ENCODE measurements at regions not wholly inside any gene's neighbourhood (a gene's known extent, or its start where the extent isn't known, plus 50 kb on each side); places are given as distances from the start of the nearest gene placed in this dataset.

DNA sequence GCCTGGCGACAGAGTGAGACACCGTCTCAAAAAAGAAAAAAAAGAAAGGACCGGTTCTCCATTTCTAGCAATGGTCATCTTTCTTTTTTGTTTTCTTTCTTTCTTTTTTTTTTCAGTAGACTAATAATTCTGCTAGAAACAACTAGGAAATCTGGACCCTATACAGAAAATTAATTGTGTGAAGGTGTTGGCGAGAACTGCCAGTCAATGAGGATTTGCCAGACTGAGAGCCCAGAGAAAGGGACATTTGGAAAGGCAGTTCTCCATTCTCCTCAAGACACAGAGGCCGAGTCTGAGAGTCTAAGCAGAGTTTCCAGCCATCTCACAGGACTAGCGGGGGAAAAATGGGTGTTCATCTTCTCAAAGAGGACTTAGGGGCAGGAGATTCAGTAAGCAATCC lies 123.6 kb upstream of the GPC1 start:
- Histone ChIP-seq H3K9me3 (replicated peaks; ENCODE audit: insufficient read depth, low read length) (no peaks in the 10 kb centered on the region), H3K4me1 (ENCODE audit: low read length) (no peaks in the 10 kb centered on the region), H3K27ac (ENCODE audit: low read length) (no peak overlapping the region), H3K9ac (ENCODE audit: low read length) (no peak overlapping the region), H3K4me3 (ENCODE audit: low read length) (no peak overlapping the region), H3K27me3 (replicated peaks; ENCODE audit: insufficient read depth, low read length) (peaks cover 63% of the 10 kb centered on the region), H2AFZ (ENCODE audit: low read length) (no peak overlapping the region), H4K20me1 (ENCODE audit: insufficient read depth, low read length) (no peaks in the 10 kb centered on the region), H3K4me2 (ENCODE audit: low read depth, low read length) (no peak overlapping the region), H3K36me3 (replicated peaks; ENCODE audit: insufficient read depth, low read length) (no peaks in the 10 kb centered on the region), H3F3A (ENCODE audit: insufficient read depth, low read length) (no peaks in the 10 kb centered on the region), H3K9me2 (replicated peaks; ENCODE audit: insufficient read depth, low read length) (no peaks in the 10 kb centered on the region), H3K79me2 (ENCODE audit: low read length) (no peaks in the 10 kb centered on the region)
- TF ChIP-seq EZH2phosphoT487 (IDR thresholded peaks at IDR 0.05; ENCODE audit: low read length) (no peak), EZH2 (optimal IDR thresholded peaks at IDR 0.05; ENCODE audit: low read depth, low read length) (no peak)
- TF ChIP-seq, protein P1, sequence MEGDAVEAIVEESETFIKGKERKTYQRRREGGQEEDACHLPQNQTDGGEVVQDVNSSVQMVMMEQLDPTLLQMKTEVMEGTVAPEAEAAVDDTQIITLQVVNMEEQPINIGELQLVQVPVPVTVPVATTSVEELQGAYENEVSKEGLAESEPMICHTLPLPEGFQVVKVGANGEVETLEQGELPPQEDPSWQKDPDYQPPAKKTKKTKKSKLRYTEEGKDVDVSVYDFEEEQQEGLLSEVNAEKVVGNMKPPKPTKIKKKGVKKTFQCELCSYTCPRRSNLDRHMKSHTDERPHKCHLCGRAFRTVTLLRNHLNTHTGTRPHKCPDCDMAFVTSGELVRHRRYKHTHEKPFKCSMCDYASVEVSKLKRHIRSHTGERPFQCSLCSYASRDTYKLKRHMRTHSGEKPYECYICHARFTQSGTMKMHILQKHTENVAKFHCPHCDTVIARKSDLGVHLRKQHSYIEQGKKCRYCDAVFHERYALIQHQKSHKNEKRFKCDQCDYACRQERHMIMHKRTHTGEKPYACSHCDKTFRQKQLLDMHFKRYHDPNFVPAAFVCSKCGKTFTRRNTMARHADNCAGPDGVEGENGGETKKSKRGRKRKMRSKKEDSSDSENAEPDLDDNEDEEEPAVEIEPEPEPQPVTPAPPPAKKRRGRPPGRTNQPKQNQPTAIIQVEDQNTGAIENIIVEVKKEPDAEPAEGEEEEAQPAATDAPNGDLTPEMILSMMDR (IDR thresholded peaks at IDR 0.05; ENCODE audit: low read length): no peak
- DNase-seq: no peak

DNA sequence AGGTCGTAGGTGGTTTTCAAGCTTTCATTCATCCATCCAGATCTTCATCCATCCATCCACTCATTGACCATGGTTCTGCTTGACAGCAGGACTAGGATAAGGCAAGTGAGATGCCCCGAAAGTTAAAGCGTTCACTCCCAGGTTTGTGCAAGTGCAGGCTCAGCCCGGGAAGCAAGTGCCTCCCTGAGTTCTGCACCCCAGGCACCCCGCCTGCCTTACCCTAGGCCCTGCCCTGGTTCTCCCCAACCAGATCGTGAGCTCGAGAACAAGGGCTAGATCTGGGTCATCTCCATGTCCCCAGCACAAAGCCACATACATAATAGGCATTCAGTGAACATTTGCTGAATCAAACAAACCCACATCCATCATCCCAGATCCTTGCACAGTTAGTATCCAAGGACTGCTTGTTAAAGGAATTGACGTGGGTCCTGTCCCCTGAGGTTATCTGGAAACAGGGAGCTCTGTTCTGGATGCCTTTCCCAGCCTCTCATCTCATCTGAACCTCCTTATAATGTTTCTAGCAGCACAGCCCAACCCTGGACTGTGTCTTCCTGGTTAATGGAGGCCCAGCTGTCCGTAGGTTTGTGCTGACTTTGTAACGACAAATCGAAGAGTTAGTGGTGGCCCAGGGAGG lies 116.1 kb upstream of the GPC1 start:
- Histone ChIP-seq H2AFZ (ENCODE audit: low read length) (no peak overlapping the region), H3K27me3 (replicated peaks; ENCODE audit: insufficient read depth, low read length) (peaks cover 74% of the 10 kb centered on the region), H3K9me2 (replicated peaks; ENCODE audit: insufficient read depth, low read length) (no peaks in the 10 kb centered on the region), H3K4me3 (ENCODE audit: low read length) (no peak overlapping the region), H3K9me3 (replicated peaks; ENCODE audit: insufficient read depth, low read length) (no peaks in the 10 kb centered on the region), H3K36me3 (replicated peaks; ENCODE audit: insufficient read depth, low read length) (no peaks in the 10 kb centered on the region), H3K4me2 (ENCODE audit: low read depth, low read length) (no peak overlapping the region), H3K27ac (ENCODE audit: low read length) (no peak overlapping the region), H3F3A (ENCODE audit: insufficient read depth, low read length) (no peaks in the 10 kb centered on the region), H3K4me1 (ENCODE audit: low read length) (no peaks in the 10 kb centered on the region), H3K79me2 (ENCODE audit: low read length) (no peaks in the 10 kb centered on the region), H3K9ac (ENCODE audit: low read length) (no peak overlapping the region), H4K20me1 (ENCODE audit: insufficient read depth, low read length) (no peaks in the 10 kb centered on the region)
- no peak for TF ChIP-seq EZH2 (optimal IDR thresholded peaks at IDR 0.05; ENCODE audit: low read depth, low read length)
- no peak for TF ChIP-seq EZH2phosphoT487 (IDR thresholded peaks at IDR 0.05; ENCODE audit: low read length)
- TF ChIP-seq, protein P1 (IDR thresholded peaks at IDR 0.05; ENCODE audit: low read length): no peak
- no peak for DNase-seq

DNA sequence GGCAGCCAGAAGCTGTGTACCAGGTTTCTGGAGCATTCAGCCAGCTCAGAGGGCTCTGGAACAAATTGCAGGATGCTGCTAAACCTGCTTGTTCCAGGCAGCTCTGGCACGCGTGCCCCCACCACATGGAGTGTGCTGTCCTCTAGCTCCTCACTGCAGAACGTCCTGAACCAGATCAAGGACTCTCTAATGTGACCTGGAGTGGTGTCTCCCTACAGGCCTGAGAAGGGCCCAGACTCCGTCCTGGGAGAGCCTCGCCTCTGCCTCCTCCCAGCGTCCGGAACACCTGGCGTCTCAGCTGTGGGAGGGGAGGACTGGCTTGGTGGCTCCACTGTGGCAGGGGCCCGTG lies 115.6 kb upstream of the GPC1 start:
- TF ChIP-seq EZH2 (optimal IDR thresholded peaks at IDR 0.05; ENCODE audit: low read depth, low read length) (no peak), EZH2phosphoT487 (IDR thresholded peaks at IDR 0.05; ENCODE audit: low read length) (no peak)
- TF ChIP-seq, protein P1 (IDR thresholded peaks at IDR 0.05; ENCODE audit: low read length): no peak
- H3K79me2 ChIP-seq (ENCODE audit: low read length): no peaks in the 10 kb centered on the region
- no peak overlapping the region for H3K9ac ChIP-seq (ENCODE audit: low read length)
- H2AFZ ChIP-seq (ENCODE audit: low read length): no peak overlapping the region
- H3F3A ChIP-seq (ENCODE audit: insufficient read depth, low read length): no peaks in the 10 kb centered on the region
- no peaks in the 10 kb centered on the region for H3K9me3 ChIP-seq (replicated peaks; ENCODE audit: insufficient read depth, low read length)
- no peak overlapping the region for H3K4me2 ChIP-seq (ENCODE audit: low read depth, low read length)
- no peaks in the 10 kb centered on the region for H4K20me1 ChIP-seq (ENCODE audit: insufficient read depth, low read length)
- H3K4me3 ChIP-seq (ENCODE audit: low read length): no peak overlapping the region
- H3K4me1 ChIP-seq (ENCODE audit: low read length): no peaks in the 10 kb centered on the region
- no peaks in the 10 kb centered on the region for H3K36me3 ChIP-seq (replicated peaks; ENCODE audit: insufficient read depth, low read length)
- H3K9me2 ChIP-seq (replicated peaks; ENCODE audit: insufficient read depth, low read length): no peaks in the 10 kb centered on the region
- H3K27ac ChIP-seq (ENCODE audit: low read length): no peak overlapping the region
- peaks cover 74% of the 10 kb centered on the region for H3K27me3 ChIP-seq (replicated peaks; ENCODE audit: insufficient read depth, low read length)
- no peak for DNase-seq
